ENCODE measurements at regions not wholly inside any gene's neighbourhood (a gene's known extent, or its start where the extent isn't known, plus 50 kb on each side); places are given as distances from the start of the nearest gene placed in this dataset.

DNA sequence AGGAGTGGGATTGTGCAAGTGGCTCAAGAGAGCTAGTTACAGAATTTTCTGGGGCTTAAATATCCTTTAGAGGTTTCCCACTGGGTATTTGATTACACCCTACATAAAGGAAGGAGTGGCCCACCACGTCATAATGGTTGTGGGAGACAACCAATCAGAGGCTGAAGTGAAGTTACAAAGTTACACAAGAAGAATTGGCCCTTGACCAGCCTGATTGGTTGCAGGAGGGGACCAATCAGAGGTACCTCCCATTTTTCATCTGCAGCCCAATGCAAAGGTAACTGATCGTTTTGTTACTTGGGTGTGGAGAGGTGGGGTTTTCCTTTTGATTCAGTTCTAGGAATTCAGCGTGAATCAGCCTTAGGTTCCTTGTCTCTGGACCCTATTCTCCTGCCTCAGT is 430.5 kb upstream of the FAT3 start:
- Histone ChIP-seq H3K18ac (ENCODE audit: low read depth, low read length) (no peak overlapping the region), H2BK5ac (ENCODE audit: low read depth, low read length, poor library complexity, severe bottlenecking) (no peak overlapping the region), H2BK15ac (ENCODE audit: low read depth, low read length) (no peak overlapping the region), H3K27ac (ENCODE audit: insufficient read depth, low read length) (no peak overlapping the region), H2BK20ac (ENCODE audit: low read depth, low read length) (no peak overlapping the region), H4K20me1 (ENCODE audit: insufficient read depth, low read length) (no peaks in the 10 kb centered on the region), H4K8ac (ENCODE audit: low read depth in 2 of 2, low read length in 2 of 2) (no peak overlapping the region), H2AK5ac (ENCODE audit: low read depth, low read length) (no peak overlapping the region), H3K9ac (ENCODE audit: low read depth, low read length) (no peak overlapping the region), H3K4me1 (ENCODE audit: control insufficient read depth, insufficient read depth, low read length) (no peaks in the 10 kb centered on the region), H3K4ac (ENCODE audit: low read depth, low read length) (no peak overlapping the region), H3K36me3 (ENCODE audit: control insufficient read depth, insufficient read depth, low read length) (no peaks in the 10 kb centered on the region), H3K56ac (ENCODE audit: extremely low read depth, insufficient read depth, low read length) (no peak overlapping the region), H3K9me3 (ENCODE audit: control insufficient read depth, insufficient read depth, low read length) (peaks cover 3% of the 10 kb centered on the region), H4K5ac (ENCODE audit: low read depth, low read length) (no peak overlapping the region), H2AK9ac (replicated peaks; ENCODE audit: low read depth, low read length, poor library complexity) (no peak overlapping the region), H3K23ac (ENCODE audit: low read depth, low read length) (no peak overlapping the region), H3K9me1 (ENCODE audit: insufficient read depth, low read length) (no peaks in the 10 kb centered on the region), H3K79me1 (ENCODE audit: low read depth in 1 of 2, low read length in 2 of 2) (no peaks in the 10 kb centered on the region), H3K4me2 (ENCODE audit: low read depth, low read length) (no peak overlapping the region), H4K91ac (ENCODE audit: insufficient read depth, low read depth, low read length) (no peak overlapping the region), H2BK120ac (ENCODE audit: low read depth, low read length) (no peak overlapping the region), H3K4me3 (ENCODE audit: insufficient read depth, low read depth, low read length) (no peak overlapping the region), H2AFZ (replicated peaks; ENCODE audit: low read length, poor library complexity) (no peak overlapping the region), H3K14ac (replicated peaks; ENCODE audit: low read depth, low read length) (no peak overlapping the region), H3K27me3 (ENCODE audit: control insufficient read depth, insufficient read depth, low read length) (no peaks in the 10 kb centered on the region)
- no CpG with 5 or more reads among the region's 3 CpGs for WGBS, 2 experiments (ENCODE audit: extremely low coverage in 2 of 2, insufficient read length in 1 of 2)
- CTCF ChIA-PET, result no interaction called here
- ATAC-seq (ENCODE audit: low read depth), result no peak
- TF ChIP-seq RFX5 (IDR thresholded peaks at IDR 0.05; ENCODE audit: low read depth, low read length), result no peak
- intact Hi-C loops (cut with micrococcal nuclease) (no loop called here), in situ Hi-C loops (cut with MboI; ENCODE audit: low sequenced_read_pairs) (no loop called here), dilution Hi-C loops (cut with HindIII; ENCODE audit: low sequenced_read_pairs, unreplicated experiment) (no loop called here)
- BruUV-seq (replicated peaks), result no TSS peak
- DNase-seq, result no peak
- POLR2A ChIA-PET (ENCODE audit: unreplicated experiment), result no interaction called here

Data from IMR-90 (cell line).